Esophagus squamous epithelium (tissue), 5 donors: ENCODE measurements at regions not wholly inside any gene's neighbourhood (a gene's known extent, or its start where the extent isn't known, plus 50 kb on each side); places are given as distances from the start of the nearest gene placed in this dataset.

Experiments
- DNase-seq: peaks from one replicate; lab custom pipeline; 2025; lab: John Stamatoyannopoulos, UW
- H3K27ac ChIP-seq, 4 donors: fragments of 200-600 bp; sonication (generic); one replicate each; pipeline ENCODE4 v1.5.1; 2016 to 2019; ENCODE audit warnings: mild to moderate bottlenecking in 1 of 4
- H3K27me3 ChIP-seq, 4 donors: fragments of 200-600 bp; sonication (generic); 1 replicate in 3 of 4; 2 replicates in 1 of 4; pipeline versions ENCODE4 v1.5.1 to v1.6.0; 2017 to 2021; ENCODE audit warnings: antibody characterized with exemption in 1 of 4
- H3K36me3 ChIP-seq, 3 donors: fragments of 200-600 bp; sonication (generic); one replicate each; pipeline ENCODE4 v1.5.1; 2016 to 2019
- H3K4me1 ChIP-seq, 3 donors: fragments of 200-600 bp; sonication (generic); one replicate each; pipeline ENCODE4 v1.5.1; 2017 to 2019
- H3K4me3 ChIP-seq, 4 donors: fragments of 200-600 bp; sonication (generic); 1 replicate in 3 of 4; 2 replicates in 1 of 4; pipeline ENCODE4 v1.5.1; 2016 to 2019; ENCODE audit warnings: mild to moderate bottlenecking in 2 of 4, moderate library complexity in 1 of 4
- H3K9me3 ChIP-seq, 3 donors: fragments of 200-600 bp; sonication (generic); one replicate each; pipeline ENCODE4 v1.5.1; 2016 to 2019
- CTCF ChIP-seq, 6 experiments: fragments of 450-650 bp in 4 of 6; fragments of 200-600 bp in 2 of 6; sonication (generic) in 2 of 6; IDR thresholded peaks; one replicate each; pipeline ENCODE4 v1.5.1; 2016 to 2019; ENCODE audit warnings: antibody characterized with exemption in 6 of 6, mild to moderate bottlenecking in 4 of 6, moderate library complexity in 4 of 6
- POLR2A ChIP-seq, 4 donors: fragments of 450-650 bp; IDR thresholded peaks; one replicate each; pipeline ENCODE4 v1.6.1; 2017; ENCODE audit warnings: antibody characterized with exemption in 4 of 4, mild to moderate bottlenecking in 4 of 4, moderate library complexity in 3 of 4
- WGBS, 2 donors: methylation state at CpG; one replicate each; pipeline ENCODE4 v1.1.5; 2018; 5-methylcytosine and 5-hydroxymethylcytosine counted together
- intact Hi-C: fragments of 100-400 bp; cut with DNase I; formaldehyde crosslinking; loops from one replicate; pipeline ENCODE4 v1.15.0; 2022
- donor health status: DM: yes; HTN: yes; CAD: no.

GRCh38 chr6:119879731-119880130 lies 530.2 kb upstream of the MAN1A1 start:
- H3K9me3 ChIP-seq, result no peaks in the 10 kb centered on the region
- 5 to 100% methylated on average over 1 of the region's 1 CpG for WGBS, 2 donors
- H3K27me3 ChIP-seq, result no peaks in the 10 kb centered on the region
- intact Hi-C loops, result no loop called here
- no peak overlapping the region for H3K4me3 ChIP-seq
- H3K27ac ChIP-seq, result no peak overlapping the region
- TF ChIP-seq POLR2A (IDR thresholded peaks at IDR 0.05) (no peak), CTCF (IDR thresholded peaks at IDR 0.05) (no peak)
- peaks cover 0 to 15% (median 0%) of the 10 kb centered on the region in 3 donors for H3K4me1 ChIP-seq
- DNase-seq, result no peak
- no peaks in the 10 kb centered on the region for H3K36me3 ChIP-seq

- no peaks in the 10 kb centered on the region for H3K9me3 ChIP-seq
- H3K27me3 ChIP-seq, result no peaks in the 10 kb centered on the region
- DNase-seq, result no peak
- H3K4me1 ChIP-seq, result no peaks in the 10 kb centered on the region
- no peak overlapping the region for H3K4me3 ChIP-seq
- intact Hi-C loops, result no loop called here
- TF ChIP-seq CTCF (IDR thresholded peaks at IDR 0.05) (no peak), POLR2A (IDR thresholded peaks at IDR 0.05) (no peak)
- no peak overlapping the region for H3K27ac ChIP-seq
- 36 to 56% methylated on average over 4 of the region's 4 CpGs for WGBS, 2 donors
- H3K36me3 ChIP-seq, result no peaks in the 10 kb centered on the region
Observed at GRCh38 chr6:119874381-119874780, 524.8 kb upstream of the MAN1A1 start.

GRCh38 chr6:119873107-119873506 lies 523.5 kb upstream of the MAN1A1 start:
- H3K27ac ChIP-seq, result no peak overlapping the region
- no peaks in the 10 kb centered on the region for H3K27me3 ChIP-seq
- whole genome bisulfite sequencing, 2 donors, result 94 to 95% methylated on average over 1 of the region's 1 CpG
- intact Hi-C loops, result no loop called here
- H3K9me3 ChIP-seq, result no peaks in the 10 kb centered on the region
- no peak for TF ChIP-seq CTCF (IDR thresholded peaks at IDR 0.05)
- no peak for TF ChIP-seq POLR2A (IDR thresholded peaks at IDR 0.05)
- H3K36me3 ChIP-seq, result no peaks in the 10 kb centered on the region
- no peak for DNase-seq
- H3K4me1 ChIP-seq, result no peaks in the 10 kb centered on the region
- no peak overlapping the region for H3K4me3 ChIP-seq

- Histone ChIP-seq H3K4me1 (no peaks in the 10 kb centered on the region), H3K36me3 (no peaks in the 10 kb centered on the region), H3K4me3 (no peak overlapping the region), H3K27me3 (no peaks in the 10 kb centered on the region), H3K27ac (no peak overlapping the region), H3K9me3 (no peaks in the 10 kb centered on the region)
- no peak for TF ChIP-seq CTCF (IDR thresholded peaks at IDR 0.05)
- TF ChIP-seq POLR2A (IDR thresholded peaks at IDR 0.05), result no peak
- intact Hi-C loops, result no loop called here
- 65 to 76% methylated on average over 2 of the region's 2 CpGs for WGBS, 2 donors
- no peak for DNase-seq
Observed at GRCh38 chr6:119871520-119871919, 522.0 kb upstream of the MAN1A1 start.

GRCh38 chr6:119865466-119866350 lies 516.1 kb upstream of the MAN1A1 start:
- TF ChIP-seq POLR2A (IDR thresholded peaks at IDR 0.05) (no peak), CTCF (IDR thresholded peaks at IDR 0.05) (no peak)
- intact Hi-C loops, result no loop called here
- DNase-seq, result no peak
- Histone ChIP-seq H3K4me1 (peaks cover 0 to 14% (median 6%) of the 10 kb centered on the region in 3 donors), H3K4me3 (no peak overlapping the region), H3K36me3 (no peaks in the 10 kb centered on the region), H3K9me3 (peaks cover 0 to 8% (median 0%) of the 10 kb centered on the region in 3 donors), H3K27ac (no peak overlapping the region), H3K27me3 (no peaks in the 10 kb centered on the region)
- WGBS, 2 donors, result 86 to 98% methylated on average over 3 of the region's 3 CpGs
